GM10266 (cell line): ENCODE measurements at regions not wholly inside any gene's neighbourhood (a gene's known extent, or its start where the extent isn't known, plus 50 kb on each side); places are given as distances from the start of the nearest gene placed in this dataset.

Experiments
- DNase-seq: peaks from one replicate; pipeline ENCODE4 v3.0.0; 2012; ENCODE audit errors: extremely low spot score
- CTCF ChIP-seq: IDR thresholded peaks from 2 replicates; pipeline ENCODE4 v1.5.1; 2012; ENCODE audit warnings: mild to moderate bottlenecking, low read depth; ENCODE audit not compliant: control insufficient read depth, insufficient read depth; ENCODE audit errors: missing control alignments

- DNase-seq, result no peak
- no peak for TF ChIP-seq CTCF
These were observed 274.9 kb upstream of the FANCL start for GRCh38 chr2:58515827-58516573.

GRCh38 chr2:58514252-58514651, 273.1 kb upstream of the FANCL start:
- TF ChIP-seq CTCF, result no peak
- no peak for DNase-seq

- no peak for DNase-seq
- TF ChIP-seq CTCF, result no peak
These were observed 271.8 kb upstream of the FANCL start for GRCh38 chr2:58512878-58513277.

DNA sequence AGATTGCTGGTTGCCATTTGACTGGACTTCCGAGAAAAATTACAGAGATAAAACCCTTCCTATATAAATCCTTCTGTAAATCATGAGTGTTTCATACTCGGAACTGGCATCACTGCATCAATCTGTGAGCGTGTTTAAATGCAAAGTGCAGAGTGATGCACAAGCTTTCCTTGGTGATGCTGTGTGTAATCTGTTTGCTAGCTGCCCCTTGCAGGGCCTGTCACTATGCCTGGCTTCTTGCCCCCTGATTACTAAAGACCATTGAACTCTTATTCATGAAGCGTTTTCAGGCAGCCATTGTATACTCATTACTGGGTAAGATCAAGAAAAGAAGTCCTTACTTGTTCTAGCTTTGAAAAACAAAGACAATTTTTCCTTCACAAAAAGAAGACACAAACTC, 266.9 kb upstream of the FANCL start:
- TF ChIP-seq CTCF, result no peak
- no peak for DNase-seq

GRCh38 chr2:58503918-58504317, 262.8 kb upstream of the FANCL start:
- no peak for TF ChIP-seq CTCF
- no peak for DNase-seq

- DNase-seq, result no peak
- TF ChIP-seq CTCF, result no peak
These were observed 261.8 kb upstream of the FANCL start for GRCh38 chr2:58502931-58503330.

DNA sequence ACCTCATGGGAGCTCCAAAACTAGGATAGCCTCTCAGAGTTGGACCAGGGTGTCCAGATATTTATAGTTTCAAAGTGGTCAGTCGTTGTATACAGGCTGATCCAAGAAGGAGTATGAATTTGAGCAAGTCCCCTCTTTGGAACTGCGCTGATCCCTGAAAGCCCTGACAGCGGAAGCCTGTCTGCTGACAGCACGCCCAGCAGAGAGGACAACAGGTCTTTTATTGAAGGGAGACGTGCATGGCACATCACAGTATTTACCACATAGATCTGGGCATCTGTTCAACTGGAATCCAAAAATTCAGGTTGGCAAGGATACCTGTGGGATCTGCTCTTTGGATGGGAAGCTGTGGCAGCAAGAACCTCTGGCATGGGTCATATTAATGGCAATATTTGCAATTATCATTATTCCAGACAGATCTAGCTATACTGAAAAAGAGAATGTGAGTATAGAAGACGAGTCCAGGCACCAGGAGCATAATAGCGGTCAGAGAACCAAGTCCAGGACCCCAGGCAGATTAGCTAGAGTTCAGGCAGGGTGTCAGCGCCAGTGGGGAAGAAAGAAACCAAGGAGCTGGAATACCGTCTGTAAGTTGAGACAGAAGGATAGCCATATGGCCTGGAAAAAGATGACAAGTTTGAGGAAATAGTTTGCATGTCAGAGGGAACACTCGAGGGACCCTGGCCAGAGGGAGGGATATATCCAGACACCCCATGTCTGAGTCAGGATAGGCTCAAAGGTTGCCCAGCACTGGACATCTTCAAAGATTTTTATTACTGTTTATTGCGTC, 260.4 kb upstream of the FANCL start:
- no peak for TF ChIP-seq CTCF
- no peak for DNase-seq
